Endothelial cell (in vitro differentiated cells): ENCODE measurements at regions not wholly inside any gene's neighbourhood (a gene's known extent, or its start where the extent isn't known, plus 50 kb on each side); places are given as distances from the start of the nearest gene placed in this dataset.
A peak's percentile ranks its signal among the peaks of the same experiment; 100 is the strongest.

Experiments used
- DNase-seq: peaks from one replicate; pipeline ENCODE4 v3.0.0; 2021; ENCODE audit warnings: low spot score
- H3K27ac Mint-ChIP-seq: one replicate; pipeline ENCODE4 v1.8.0; 2021; ENCODE audit warnings: mixed read lengths, inconsistent platforms; ENCODE audit not compliant: unreplicated experiment
- H3K27me3 Mint-ChIP-seq: one replicate; pipeline ENCODE4 v1.8.0; 2021; ENCODE audit warnings: mild to moderate bottlenecking, moderate library complexity, mixed read lengths, inconsistent platforms; ENCODE audit not compliant: unreplicated experiment
- H3K36me3 Mint-ChIP-seq: one replicate; pipeline ENCODE4 v1.8.0; 2021; ENCODE audit warnings: mild to moderate bottlenecking, low read depth, mixed read lengths, inconsistent platforms; ENCODE audit not compliant: unreplicated experiment
- H3K4me1 Mint-ChIP-seq: one replicate; pipeline ENCODE4 v1.8.0; 2021; ENCODE audit warnings: mild to moderate bottlenecking, mixed read lengths, inconsistent platforms; ENCODE audit not compliant: unreplicated experiment
- H3K4me3 Mint-ChIP-seq: one replicate; pipeline ENCODE4 v1.8.0; 2021; ENCODE audit warnings: mild to moderate bottlenecking, mixed read lengths, inconsistent platforms; ENCODE audit not compliant: unreplicated experiment
- H3K9me3 Mint-ChIP-seq: one replicate; pipeline ENCODE4 v1.8.0; 2021; ENCODE audit warnings: mixed read lengths, inconsistent platforms; ENCODE audit not compliant: unreplicated experiment
- CTCF ChIP-seq: fragments of 200-600 bp; sonication (generic); IDR thresholded peaks from one replicate; pipeline ENCODE4 v1.5.0; 2021; ENCODE audit warnings: antibody characterized with exemption; ENCODE audit not compliant: unreplicated experiment

GRCh38 chr12:89258240-89258969 is 93.9 kb downstream of the DUSP6 start:
- Mint-ChIP-seq H3K9me3 (no peaks in the 10 kb centered on the region), H3K4me1 (no peaks in the 10 kb centered on the region), H3K27me3 (no peaks in the 10 kb centered on the region), H3K36me3 (peaks cover 13% of the 10 kb centered on the region), H3K4me3 (peak overlapping the region; percentile 9), H3K27ac (no peak overlapping the region)
- no peak for TF ChIP-seq CTCF
- DNase-seq: no peak

DNA sequence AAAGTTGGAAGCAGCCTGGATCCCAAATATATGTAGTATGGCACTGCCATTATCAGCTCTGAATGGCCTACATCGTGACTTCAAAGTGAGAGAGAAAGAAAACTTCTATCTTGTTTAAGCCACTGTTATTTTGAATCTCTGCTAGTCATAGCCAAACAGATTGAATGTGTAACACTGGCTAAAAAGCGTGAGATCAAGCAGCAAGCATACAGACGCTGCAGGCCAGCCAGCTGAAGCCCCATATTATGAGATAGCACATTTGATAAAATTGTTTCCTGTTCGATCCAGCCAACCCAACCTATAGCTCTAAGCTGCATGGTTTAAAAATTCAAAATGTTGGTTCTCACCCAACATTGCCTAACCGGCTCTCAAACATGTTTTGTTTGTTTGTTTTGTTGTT is 95.0 kb downstream of the DUSP6 start:
- Mint-ChIP-seq H3K4me3 (no peak overlapping the region), H3K36me3 (peaks cover 13% of the 10 kb centered on the region), H3K27me3 (no peaks in the 10 kb centered on the region), H3K4me1 (peaks cover 7% of the 10 kb centered on the region), H3K27ac (no peak overlapping the region), H3K9me3 (no peaks in the 10 kb centered on the region)
- DNase-seq: no peak
- TF ChIP-seq CTCF: no peak

DNA sequence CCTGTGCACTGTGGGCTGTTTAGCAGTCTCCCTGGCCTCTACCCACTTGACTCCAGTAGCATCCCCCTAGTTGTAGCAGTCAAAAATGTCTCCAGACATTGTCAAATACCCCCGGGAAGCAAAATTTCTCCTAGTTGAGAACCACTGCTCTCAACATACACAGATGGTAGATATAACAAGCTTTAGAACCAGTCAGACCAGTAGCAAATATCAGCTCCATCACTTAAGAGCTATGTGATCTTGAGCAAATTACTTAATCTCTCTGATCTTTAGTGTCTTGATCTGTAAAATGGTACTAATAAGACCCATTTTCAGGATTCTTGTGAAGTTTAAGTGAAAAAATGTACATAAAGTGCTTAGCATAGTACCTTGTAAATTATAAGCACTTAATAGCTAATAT is 96.2 kb downstream of the DUSP6 start:
- no peak for DNase-seq
- Mint-ChIP-seq H3K27me3 (no peaks in the 10 kb centered on the region), H3K27ac (no peak overlapping the region), H3K4me1 (peaks cover 9% of the 10 kb centered on the region), H3K36me3 (peaks cover 13% of the 10 kb centered on the region), H3K9me3 (no peaks in the 10 kb centered on the region), H3K4me3 (no peak overlapping the region)
- no peak for TF ChIP-seq CTCF

- Mint-ChIP-seq H3K4me3 (no peak overlapping the region), H3K27ac (no peak overlapping the region), H3K4me1 (peaks cover 19% of the 10 kb centered on the region), H3K36me3 (peaks cover 13% of the 10 kb centered on the region), H3K9me3 (no peaks in the 10 kb centered on the region), H3K27me3 (no peaks in the 10 kb centered on the region)
- no peak for TF ChIP-seq CTCF
- no peak for DNase-seq
Measured at GRCh38 chr12:89253488-89253887, 98.8 kb downstream of the DUSP6 start.

DNA sequence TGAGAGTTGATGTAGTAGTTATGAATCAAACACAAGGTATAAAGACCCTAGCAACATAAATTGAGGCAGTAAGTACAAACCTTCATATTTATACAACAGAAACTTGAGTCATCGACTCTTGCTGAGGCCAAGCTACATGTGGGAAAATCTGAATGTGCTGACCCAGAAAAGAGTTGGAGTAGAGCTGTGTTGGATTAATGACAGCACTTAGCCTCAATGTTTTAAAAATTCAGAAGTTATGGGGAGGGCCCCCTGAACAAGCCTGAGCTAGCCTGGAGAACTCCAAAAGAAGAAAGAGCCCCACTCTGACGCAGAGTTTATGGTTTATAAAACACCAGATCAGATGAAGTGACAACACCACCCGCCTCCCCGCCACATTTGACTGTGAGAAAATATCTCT is 100.0 kb downstream of the DUSP6 start:
- H3K9me3 Mint-ChIP-seq: no peaks in the 10 kb centered on the region
- no peaks in the 10 kb centered on the region for H3K27me3 Mint-ChIP-seq
- H3K27ac Mint-ChIP-seq: no peak overlapping the region
- peaks cover 6% of the 10 kb centered on the region for H3K36me3 Mint-ChIP-seq
- no peak for TF ChIP-seq CTCF
- H3K4me1 Mint-ChIP-seq: peaks cover 31% of the 10 kb centered on the region
- no peak for DNase-seq
- no peak overlapping the region for H3K4me3 Mint-ChIP-seq
